ENCODE measurements at regions not wholly inside any gene's neighbourhood (a gene's known extent, or its start where the extent isn't known, plus 50 kb on each side); places are given as distances from the start of the nearest gene placed in this dataset.

- Histone ChIP-seq H3K36me3 (no peaks in the 10 kb centered on the region), H3K27me3 (no peaks in the 10 kb centered on the region), H3K27ac (no peak overlapping the region), H3K4me1 (no peaks in the 10 kb centered on the region), H3K9me3 (peaks cover 0 to 6% of the 10 kb centered on the region in 2 donors), H3K4me3 (no peak overlapping the region)
- ATAC-seq (no peak), DNase-seq (no peak)
- intact Hi-C loops (cut with DNase I), result no loop called here
- TF ChIP-seq CTCF (IDR thresholded peaks at IDR 0.05), result no peak
These were observed 378.4 kb downstream of the PABPC4L start for GRCh38 chr4:133823177-133823576.

DNA sequence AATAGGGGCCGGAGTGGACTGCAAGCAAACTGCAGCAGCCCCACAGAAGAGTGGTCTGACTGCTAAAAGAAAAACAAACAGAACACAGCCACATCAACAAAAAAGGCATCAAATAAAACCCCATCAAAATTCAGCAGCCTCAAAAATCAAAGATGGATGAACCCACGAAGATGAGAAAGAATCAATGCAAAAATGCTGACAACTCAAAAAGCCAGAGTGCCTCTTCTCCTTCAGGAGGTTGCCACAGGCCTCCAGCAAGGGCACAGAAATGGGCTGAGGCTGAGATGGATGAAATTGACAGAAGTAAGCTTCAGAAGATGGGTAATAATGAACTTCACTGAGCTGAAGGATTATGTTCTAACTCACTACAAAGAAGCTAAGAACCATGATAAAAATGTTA, 388.6 kb downstream of the PABPC4L start:
- H3K4me1 ChIP-seq, result no peaks in the 10 kb centered on the region
- H3K9me3 ChIP-seq, result peaks cover 0 to 34% of the 10 kb centered on the region in 2 donors
- DNase-seq, result no peak
- H3K27ac ChIP-seq, result no peak overlapping the region
- TF ChIP-seq CTCF (IDR thresholded peaks at IDR 0.05), result no peak
- no peaks in the 10 kb centered on the region for H3K36me3 ChIP-seq
- intact Hi-C loops (cut with DNase I), result no loop called here
- ATAC-seq, result no peak
- H3K27me3 ChIP-seq, result no peaks in the 10 kb centered on the region
- H3K4me3 ChIP-seq, result no peak overlapping the region

- DNase-seq, result no peak
- intact Hi-C loops (cut with DNase I), result no loop called here
- Histone ChIP-seq H3K27ac (no peak overlapping the region), H3K36me3 (no peaks in the 10 kb centered on the region), H3K4me3 (no peak overlapping the region), H3K9me3 (peaks cover 0 to 26% of the 10 kb centered on the region in 2 donors), H3K4me1 (no peaks in the 10 kb centered on the region), H3K27me3 (no peaks in the 10 kb centered on the region)
- no peak for TF ChIP-seq CTCF (IDR thresholded peaks at IDR 0.05)
- no peak for ATAC-seq
These were observed 389.4 kb downstream of the PABPC4L start for GRCh38 chr4:133812236-133812635.

DNA sequence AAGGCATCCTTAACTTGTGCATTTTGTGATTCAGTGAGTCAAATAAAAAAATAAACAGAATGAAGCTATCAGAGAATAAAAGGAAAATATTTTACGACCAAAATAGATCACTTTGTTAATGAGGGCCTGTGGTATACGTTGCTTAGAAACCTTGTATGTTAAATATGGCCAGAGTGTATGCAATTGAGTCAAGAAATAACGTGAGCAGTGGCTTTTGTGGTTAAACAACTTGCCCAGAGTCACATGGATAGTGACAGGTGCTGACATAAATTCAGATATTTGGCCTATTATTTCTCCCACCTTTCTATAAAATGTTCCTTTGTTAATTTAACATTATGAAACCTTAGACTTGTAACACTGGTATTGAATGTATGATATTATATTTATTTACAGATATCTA, 393.4 kb downstream of the PABPC4L start:
- no peak for ATAC-seq
- intact Hi-C loops (cut with DNase I), result no loop called here
- no peak overlapping the region for H3K27ac ChIP-seq

GRCh38 chr4:133803341-133803740, 398.2 kb downstream of the PABPC4L start:
- Histone ChIP-seq H3K27me3 (no peaks in the 10 kb centered on the region), H3K4me1 (no peaks in the 10 kb centered on the region), H3K36me3 (no peaks in the 10 kb centered on the region), H3K9me3 (no peaks in the 10 kb centered on the region), H3K27ac (no peak overlapping the region), H3K4me3 (no peak overlapping the region)
- TF ChIP-seq CTCF (IDR thresholded peaks at IDR 0.05), result no peak
- no peak for DNase-seq
- no peak for ATAC-seq
- intact Hi-C loops (cut with DNase I), result no loop called here

More for the DNA sequence above, 393.4 kb downstream of the PABPC4L start:
- H3K36me3 ChIP-seq, result no peaks in the 10 kb centered on the region
- no peaks in the 10 kb centered on the region for H3K27me3 ChIP-seq
- DNase-seq, result no peak
- H3K9me3 ChIP-seq, result peaks cover 0 to 6% of the 10 kb centered on the region in 2 donors
- no peak for TF ChIP-seq CTCF (IDR thresholded peaks at IDR 0.05)
- no peaks in the 10 kb centered on the region for H3K4me1 ChIP-seq
- no peak overlapping the region for H3K4me3 ChIP-seq
